CD14-positive monocyte (primary cell): ENCODE measurements at regions not wholly inside any gene's neighbourhood (a gene's known extent, or its start where the extent isn't known, plus 50 kb on each side); places are given as distances from the start of the nearest gene placed in this dataset.

Experiments used
- DNase-seq, 3 donors: peaks; one replicate each; pipeline ENCODE4 v3.0.0-alpha.2; 2011 to 2022
- H2AFZ ChIP-seq: 2 replicates; pipeline ENCODE4 v1.6.0; 2012; ENCODE audit warnings: mild to moderate bottlenecking, low read depth, low read length, inconsistent platforms; ENCODE audit not compliant: insufficient read depth, poor library complexity, severe bottlenecking
- H3K27ac ChIP-seq, 2 donors: 1 replicate in 1 of 2; 2 replicates in 1 of 2; pipeline ENCODE4 v1.5.1; 2012 to 2013; ENCODE audit warnings: low read length in 2 of 2, control low read depth in 1 of 2, inconsistent platforms in 1 of 2, low read depth in 1 of 2, mild to moderate bottlenecking in 1 of 2
- H3K27me3 ChIP-seq, 2 donors: one replicate each; pipeline versions ENCODE4 v1.6.0 to v1.6.1; 2011 to 2013; ENCODE audit warnings: low read length in 2 of 2; ENCODE audit not compliant: control insufficient read depth in 2 of 2, insufficient read depth in 2 of 2
- H3K36me3 ChIP-seq, 2 donors: replicated peaks in 1 of 2; 1 replicate in 1 of 2; 2 replicates in 1 of 2; pipeline versions ENCODE4 v1.5.1 to v1.6.1; 2012 to 2013; ENCODE audit warnings: low read length in 2 of 2, control low read depth in 1 of 2, inconsistent platforms in 1 of 2, mild to moderate bottlenecking in 1 of 2; ENCODE audit not compliant: insufficient read depth in 2 of 2, control insufficient read depth in 1 of 2
- H3K4me1 ChIP-seq, 2 donors: 1 replicate in 1 of 2; 2 replicates in 1 of 2; pipeline versions ENCODE4 v1.5.1 to v1.6.1; 2012 to 2013; ENCODE audit warnings: low read length in 2 of 2, control low read depth in 1 of 2, inconsistent platforms in 1 of 2, mild to moderate bottlenecking in 1 of 2, moderate library complexity in 1 of 2; ENCODE audit not compliant: insufficient read depth in 2 of 2, control insufficient read depth in 1 of 2
- H3K4me2 ChIP-seq: replicated peaks from 2 replicates; pipeline ENCODE3; 2012; ENCODE audit warnings: low read length, moderate library complexity, mild to moderate bottlenecking; ENCODE audit not compliant: poor library complexity, severe bottlenecking; ENCODE audit errors: extremely low read depth
- H3K4me3 ChIP-seq, 3 experiments: fragments of 200-600 bp in 1 of 3; sonication (generic) in 1 of 3; replicated peaks in 1 of 3; 1 replicate in 2 of 3; 2 replicates in 1 of 3; pipeline ENCODE4 v1.5.1; 2011 to 2013; ENCODE audit warnings: low read length in 3 of 3, mild to moderate bottlenecking in 3 of 3, control low read depth in 2 of 3, low read depth in 2 of 3, inconsistent platforms in 1 of 3, moderate library complexity in 1 of 3
- H3K79me2 ChIP-seq: 2 replicates; pipeline ENCODE4 v1.6.0; 2012; ENCODE audit warnings: mild to moderate bottlenecking, control low read depth, inconsistent platforms, low read length, moderate library complexity; ENCODE audit not compliant: insufficient read depth
- H3K9ac ChIP-seq: 2 replicates; pipeline ENCODE4 v1.6.0; 2017; ENCODE audit warnings: low read length, mild to moderate bottlenecking; ENCODE audit not compliant: insufficient read depth, poor library complexity, severe bottlenecking
- H3K9me3 ChIP-seq, 2 donors: replicated peaks in 1 of 2; 1 replicate in 1 of 2; 2 replicates in 1 of 2; pipeline versions ENCODE4 v1.5.1 to v1.6.1; 2012 to 2013; ENCODE audit warnings: low read length in 2 of 2, control low read depth in 1 of 2; ENCODE audit not compliant: control insufficient read depth in 1 of 2, insufficient read depth in 1 of 2
- H4K20me1 ChIP-seq: 2 replicates; pipeline ENCODE4 v1.6.0; 2012; ENCODE audit warnings: mild to moderate bottlenecking, low read length, control low read depth, moderate library complexity; ENCODE audit not compliant: insufficient read depth
- H3K27ac Mint-ChIP-seq, 7 donors: one replicate each; pipeline ENCODE4 v1.8.0; 2020; ENCODE audit warnings: mild to moderate bottlenecking in 7 of 7, mixed read lengths in 7 of 7, moderate library complexity in 6 of 7, inconsistent platforms in 2 of 7
- H3K27me3 Mint-ChIP-seq, 3 donors: one replicate each; pipeline ENCODE4 v1.8.0; 2021 to 2022; ENCODE audit warnings: low read depth in 3 of 3, mild to moderate bottlenecking in 3 of 3, mixed read lengths in 3 of 3, moderate library complexity in 3 of 3, inconsistent platforms in 1 of 3
- H3K36me3 Mint-ChIP-seq, 2 donors: one replicate each; pipeline ENCODE4 v1.8.0; 2020; ENCODE audit warnings: mixed read lengths in 2 of 2, inconsistent platforms in 1 of 2, mild to moderate bottlenecking in 1 of 2
- H3K4me1 Mint-ChIP-seq: one replicate; pipeline ENCODE4 v1.8.0; 2020; ENCODE audit warnings: mild to moderate bottlenecking, mixed read lengths
- H3K4me3 Mint-ChIP-seq, 2 donors: one replicate each; pipeline ENCODE4 v1.8.0; 2020; ENCODE audit warnings: mild to moderate bottlenecking in 2 of 2, mixed read lengths in 2 of 2, moderate library complexity in 1 of 2
- H3K9me3 Mint-ChIP-seq, 7 donors: one replicate each; pipeline ENCODE4 v1.8.0; 2020 to 2022; ENCODE audit warnings: mixed read lengths in 7 of 7, mild to moderate bottlenecking in 6 of 7, moderate library complexity in 6 of 7, inconsistent platforms in 2 of 7
- WGBS: methylation state at CpG from one replicate; pipeline ENCODE4 v1.1.5; 2013; ENCODE audit warnings: missing lambda C conversion rate; ENCODE audit not compliant: insufficient coverage; 5-methylcytosine and 5-hydroxymethylcytosine counted together
- intact Hi-C, 2 donors: fragments of 100-400 bp; cut with micrococcal nuclease; formaldehyde crosslinking; loops; one replicate each; pipeline versions ENCODE4 v1.15.0 to v1.15.1; 2023
- TF ChIP-seq, protein P1 (sequence below): fragments of 200-600 bp; IDR thresholded peaks from one replicate; pipeline ENCODE4 v1.8.0; 2022; ENCODE audit warnings: antibody characterized with exemption, mild to moderate bottlenecking

DNA sequence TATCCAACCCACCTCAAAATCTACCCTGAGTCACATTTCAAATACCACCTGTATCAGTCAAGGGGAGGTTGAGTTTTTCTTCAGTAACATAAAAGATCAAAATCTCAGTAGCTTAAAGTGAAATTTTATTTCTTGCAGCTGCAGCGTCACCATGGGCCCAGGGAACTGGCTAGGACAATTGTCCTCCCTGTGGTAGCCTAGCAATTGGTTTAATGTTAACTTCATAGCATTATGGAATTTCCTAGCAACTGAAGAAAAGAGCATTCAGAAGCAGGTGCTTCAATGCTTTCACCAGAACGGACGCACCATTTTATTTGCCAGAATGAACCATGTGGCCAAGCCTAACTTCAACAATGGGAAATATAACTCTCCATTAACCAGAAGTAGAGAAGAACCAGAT lies 359.3 kb upstream of the TSHZ3 start:
- Mint-ChIP-seq H3K4me1 (no peaks in the 10 kb centered on the region), H3K36me3 (no peaks in the 10 kb centered on the region), H3K4me3 (no peak overlapping the region), H3K27me3 (no peaks in the 10 kb centered on the region), H3K9me3 (peaks cover 9 to 23% (median 12%) of the 10 kb centered on the region in 7 donors), H3K27ac (peak overlapping the region in 1 of 7 donors; percentile 11)
- intact Hi-C loops: no loop called here
- Histone ChIP-seq H3K9me3 (peaks cover 19 to 30% of the 10 kb centered on the region in 2 donors), H4K20me1 (no peaks in the 10 kb centered on the region), H2AFZ (no peak overlapping the region), H3K79me2 (no peaks in the 10 kb centered on the region), H3K9ac (no peak overlapping the region), H3K4me1 (no peaks in the 10 kb centered on the region), H3K27ac (no peak overlapping the region), H3K36me3 (no peaks in the 10 kb centered on the region), H3K4me2 (no peak overlapping the region), H3K27me3 (no peaks in the 10 kb centered on the region), H3K4me3 (no peak overlapping the region)
- WGBS: 82% methylated on average over 3 of the region's 3 CpGs
- DNase-seq: no peak
- TF ChIP-seq, protein P1, sequence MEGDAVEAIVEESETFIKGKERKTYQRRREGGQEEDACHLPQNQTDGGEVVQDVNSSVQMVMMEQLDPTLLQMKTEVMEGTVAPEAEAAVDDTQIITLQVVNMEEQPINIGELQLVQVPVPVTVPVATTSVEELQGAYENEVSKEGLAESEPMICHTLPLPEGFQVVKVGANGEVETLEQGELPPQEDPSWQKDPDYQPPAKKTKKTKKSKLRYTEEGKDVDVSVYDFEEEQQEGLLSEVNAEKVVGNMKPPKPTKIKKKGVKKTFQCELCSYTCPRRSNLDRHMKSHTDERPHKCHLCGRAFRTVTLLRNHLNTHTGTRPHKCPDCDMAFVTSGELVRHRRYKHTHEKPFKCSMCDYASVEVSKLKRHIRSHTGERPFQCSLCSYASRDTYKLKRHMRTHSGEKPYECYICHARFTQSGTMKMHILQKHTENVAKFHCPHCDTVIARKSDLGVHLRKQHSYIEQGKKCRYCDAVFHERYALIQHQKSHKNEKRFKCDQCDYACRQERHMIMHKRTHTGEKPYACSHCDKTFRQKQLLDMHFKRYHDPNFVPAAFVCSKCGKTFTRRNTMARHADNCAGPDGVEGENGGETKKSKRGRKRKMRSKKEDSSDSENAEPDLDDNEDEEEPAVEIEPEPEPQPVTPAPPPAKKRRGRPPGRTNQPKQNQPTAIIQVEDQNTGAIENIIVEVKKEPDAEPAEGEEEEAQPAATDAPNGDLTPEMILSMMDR: no peak

DNA sequence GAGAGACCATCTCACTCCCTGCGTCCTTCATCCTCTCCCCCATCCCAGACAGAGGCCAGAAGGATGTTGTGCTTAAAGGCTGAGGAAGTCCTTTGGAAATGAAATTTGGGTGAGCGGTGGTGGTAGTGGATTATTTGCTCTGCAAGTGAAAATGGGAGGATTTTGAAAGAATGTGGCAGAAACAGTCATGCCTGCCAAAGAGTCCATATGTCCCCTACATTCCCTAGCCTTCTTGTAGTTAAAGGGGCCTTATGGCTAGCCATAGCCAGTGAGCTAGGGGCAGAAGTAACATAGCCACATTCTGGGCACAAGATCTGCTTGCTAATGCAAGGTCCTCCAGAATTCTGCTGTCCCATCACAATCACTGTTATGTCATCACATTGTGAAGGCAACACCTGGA lies 360.2 kb upstream of the TSHZ3 start:
- H3K4me1 Mint-ChIP-seq: no peaks in the 10 kb centered on the region
- no peaks in the 10 kb centered on the region for H4K20me1 ChIP-seq
- H3K79me2 ChIP-seq: no peaks in the 10 kb centered on the region
- H3K4me1 ChIP-seq: no peaks in the 10 kb centered on the region
- WGBS: no CpG with 5 or more reads among the region's 2 CpGs
- peaks cover 25% of the 10 kb centered on the region in 2 donors for H3K9me3 ChIP-seq
- TF ChIP-seq, protein P1: no peak
- no peaks in the 10 kb centered on the region for H3K36me3 ChIP-seq
- H3K9ac ChIP-seq: no peak overlapping the region
- H3K36me3 Mint-ChIP-seq: no peaks in the 10 kb centered on the region
- H3K9me3 Mint-ChIP-seq: peaks cover 8 to 27% (median 14%) of the 10 kb centered on the region in 7 donors
- intact Hi-C loops: no loop called here
- no peak overlapping the region for H3K4me3 Mint-ChIP-seq
- no peak overlapping the region for H3K4me2 ChIP-seq
- no peaks in the 10 kb centered on the region for H3K27me3 Mint-ChIP-seq
- no peak overlapping the region for H3K27ac ChIP-seq
- H2AFZ ChIP-seq: no peak overlapping the region
- no peak overlapping the region for H3K27ac Mint-ChIP-seq
- DNase-seq: no peak
- no peaks in the 10 kb centered on the region for H3K27me3 ChIP-seq
- H3K4me3 ChIP-seq: no peak overlapping the region
